ENCODE measurements at regions not wholly inside any gene's neighbourhood (a gene's known extent, or its start where the extent isn't known, plus 50 kb on each side); places are given as distances from the start of the nearest gene placed in this dataset.

Small RNA genes in the stretch of these regions (small RNA-seq; reads per million reads assigned to genes)
- 0 reads per million in 3 donors for gene AC016831.3
- 0 reads per million in 3 donors for gene RNU6-1010P

Data from esophagus muscularis mucosa (tissue), 3 donors.